MG63 (cell line): ENCODE measurements at regions not wholly inside any gene's neighbourhood (a gene's known extent, or its start where the extent isn't known, plus 50 kb on each side); places are given as distances from the start of the nearest gene placed in this dataset.

ENCODE experiments used
- DNase-seq: peaks from one replicate; pipeline ENCODE4 v3.0.0-alpha.2; 2020
- H3K27me3 ChIP-seq: fragments of 250-450 bp; sonication (Bioruptor Pico); 2 replicates; pipeline ENCODE4 v1.5.1; 2020; ENCODE audit warnings: mild to moderate bottlenecking, moderate library complexity
- H3K36me3 ChIP-seq: fragments of 250-450 bp; sonication (Bioruptor Pico); 2 replicates; pipeline ENCODE4 v1.5.1; 2020; ENCODE audit warnings: mild to moderate bottlenecking, moderate library complexity
- H3K4me3 ChIP-seq: fragments of 250-450 bp; sonication (Bioruptor Pico); 2 replicates; pipeline ENCODE4 v1.5.1; 2020; ENCODE audit warnings: mild to moderate bottlenecking, moderate library complexity
- H3K9me3 ChIP-seq: fragments of 250-450 bp; sonication (Bioruptor Pico); 2 replicates; pipeline ENCODE4 v1.5.1; 2020; ENCODE audit warnings: mild to moderate bottlenecking, moderate library complexity

DNA sequence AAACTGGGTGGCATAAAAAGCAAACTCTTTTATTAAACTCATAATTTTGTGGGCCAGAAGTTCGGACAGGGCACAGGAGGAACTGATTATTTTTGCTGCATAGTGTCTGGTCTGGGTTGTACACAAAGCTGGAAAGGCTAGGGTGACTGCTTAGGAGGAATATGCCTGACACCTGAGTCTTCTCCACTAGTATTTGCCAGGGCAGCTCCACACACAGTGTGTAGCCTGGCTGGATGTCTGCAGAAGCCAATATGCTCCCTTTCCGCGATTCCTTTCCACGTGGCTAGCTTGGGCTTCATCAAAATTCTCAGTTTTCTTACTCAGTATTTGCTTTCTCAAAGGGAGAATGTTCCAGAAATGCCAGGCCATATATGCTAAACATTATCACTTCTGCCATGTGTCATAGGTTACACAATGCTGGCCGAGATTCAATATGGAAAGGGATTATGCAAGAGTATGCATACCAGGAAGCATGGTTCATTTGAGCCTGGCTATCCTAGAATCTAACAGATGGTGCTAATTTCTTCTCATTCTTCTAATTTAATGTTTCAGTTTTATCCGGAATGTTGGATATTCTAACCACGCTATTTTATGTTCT is 142.7 kb upstream of the DOK6 start:
- Histone ChIP-seq H3K36me3 (no peaks in the 10 kb centered on the region), H3K27me3 (no peaks in the 10 kb centered on the region), H3K9me3 (0 out of 2 replicates have a peak, but pooled peaks cover 3% of the 10 kb centered on the region), H3K4me3 (no peak overlapping the region)
- peak; percentile 23 for DNase-seq

DNA sequence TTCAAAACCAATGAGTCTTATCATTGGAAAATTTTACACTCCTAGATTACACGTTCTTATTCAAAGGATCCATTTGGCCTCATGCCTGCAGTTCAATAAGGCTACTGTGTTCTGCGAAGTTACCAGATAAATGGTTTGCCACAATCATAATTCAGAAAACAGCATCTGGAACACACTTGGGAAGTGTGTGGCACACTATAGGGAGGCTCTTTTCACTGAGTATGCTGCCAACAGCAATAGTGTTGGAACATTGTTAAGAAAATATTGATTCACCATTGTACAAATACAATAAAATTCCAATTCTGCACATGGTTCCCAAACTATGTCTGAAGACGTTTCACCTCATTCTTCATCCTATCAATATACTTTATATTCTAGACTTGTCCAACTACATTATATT is 141.4 kb upstream of the DOK6 start:
- 0 out of 2 replicates have a peak, but pooled peaks cover 3% of the 10 kb centered on the region for H3K9me3 ChIP-seq
- H3K36me3 ChIP-seq = no peaks in the 10 kb centered on the region
- no peaks in the 10 kb centered on the region for H3K27me3 ChIP-seq
- no peak overlapping the region for H3K4me3 ChIP-seq
- DNase-seq = no peak

GRCh38 chr18:69261406-69261805 is 139.3 kb upstream of the DOK6 start:
- no peak for DNase-seq
- H3K4me3 ChIP-seq = no peak overlapping the region
- H3K36me3 ChIP-seq = no peaks in the 10 kb centered on the region
- no peaks in the 10 kb centered on the region for H3K27me3 ChIP-seq
- H3K9me3 ChIP-seq = 0 out of 2 replicates have a peak, but pooled peaks cover 3% of the 10 kb centered on the region

GRCh38 chr18:69265656-69266055 is 135.0 kb upstream of the DOK6 start:
- DNase-seq = no peak
- Histone ChIP-seq H3K9me3 (no peaks in the 10 kb centered on the region), H3K36me3 (no peaks in the 10 kb centered on the region), H3K27me3 (no peaks in the 10 kb centered on the region), H3K4me3 (no peak overlapping the region)

- Histone ChIP-seq H3K9me3 (no peaks in the 10 kb centered on the region), H3K27me3 (no peaks in the 10 kb centered on the region), H3K4me3 (no peak overlapping the region), H3K36me3 (no peaks in the 10 kb centered on the region)
- DNase-seq = no peak
Measured at GRCh38 chr18:69267895-69268294, 132.8 kb upstream of the DOK6 start.

DNA sequence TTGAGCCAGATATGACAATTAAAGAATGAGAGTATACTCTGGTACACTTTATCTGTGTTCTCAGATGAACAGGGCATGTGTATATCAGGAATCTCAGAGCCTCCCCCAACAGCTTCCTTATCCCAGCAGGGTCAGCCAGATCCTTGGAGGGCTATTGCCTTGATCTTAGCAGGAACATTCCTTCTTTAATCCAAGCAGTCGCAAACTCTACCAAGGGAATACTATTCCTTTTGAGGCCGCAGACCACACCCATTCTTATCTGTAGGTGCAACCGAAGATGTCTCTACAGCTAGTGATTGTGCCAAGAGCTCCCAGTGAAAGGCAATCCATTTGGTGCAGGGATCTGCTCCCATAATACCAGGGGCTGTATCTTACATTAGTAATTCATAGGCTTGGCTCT is 118.3 kb upstream of the DOK6 start:
- no peak overlapping the region for H3K4me3 ChIP-seq
- H3K36me3 ChIP-seq = no peaks in the 10 kb centered on the region
- no peak for DNase-seq
- no peaks in the 10 kb centered on the region for H3K9me3 ChIP-seq
- no peaks in the 10 kb centered on the region for H3K27me3 ChIP-seq

GRCh38 chr18:69291044-69291443 is 109.6 kb upstream of the DOK6 start:
- H3K27me3 ChIP-seq = no peaks in the 10 kb centered on the region
- DNase-seq = no peak
- H3K9me3 ChIP-seq = no peaks in the 10 kb centered on the region
- H3K4me3 ChIP-seq = no peak overlapping the region
- no peaks in the 10 kb centered on the region for H3K36me3 ChIP-seq

DNA sequence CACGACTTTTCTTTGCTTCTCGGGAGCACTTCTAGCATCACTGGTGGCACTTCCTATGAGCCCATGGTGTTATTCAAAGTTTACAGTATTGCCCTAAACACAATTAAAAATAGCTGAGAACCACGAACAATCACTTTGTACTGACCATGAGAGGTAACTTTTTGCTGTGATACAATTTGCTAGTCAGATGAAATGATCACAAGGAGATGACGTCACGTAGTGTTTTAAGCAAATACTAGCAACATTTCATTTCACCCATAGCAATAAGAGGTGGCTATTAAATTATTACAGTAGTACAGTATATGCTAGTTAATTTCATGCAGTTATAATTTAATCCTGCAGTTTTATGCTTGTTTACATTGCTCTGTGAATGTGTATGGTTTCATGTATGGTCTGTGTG is 108.9 kb upstream of the DOK6 start:
- H3K4me3 ChIP-seq = no peak overlapping the region
- no peak for DNase-seq
- H3K36me3 ChIP-seq = no peaks in the 10 kb centered on the region
- H3K27me3 ChIP-seq = no peaks in the 10 kb centered on the region
- no peaks in the 10 kb centered on the region for H3K9me3 ChIP-seq

DNA sequence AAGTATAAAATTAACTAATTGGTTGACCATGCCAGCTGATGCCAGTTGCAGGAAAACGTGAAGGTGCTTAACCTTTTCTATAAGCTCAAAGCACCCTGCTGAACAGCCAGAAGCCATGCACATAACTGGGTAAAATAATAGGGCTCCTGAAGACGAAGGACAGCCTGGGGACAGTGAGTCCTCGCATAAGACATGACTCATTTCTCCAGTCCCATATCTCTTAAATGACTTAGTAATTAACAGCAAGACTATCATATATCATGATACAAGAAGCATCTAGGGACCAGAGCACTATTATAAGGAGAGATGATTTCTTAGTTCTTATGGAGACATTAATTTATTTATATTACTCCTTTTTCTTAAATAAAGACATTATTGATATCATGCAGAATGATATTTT is 100.5 kb upstream of the DOK6 start:
- DNase-seq = no peak
- Histone ChIP-seq H3K27me3 (no peaks in the 10 kb centered on the region), H3K36me3 (no peaks in the 10 kb centered on the region), H3K9me3 (no peaks in the 10 kb centered on the region), H3K4me3 (no peak overlapping the region)

GRCh38 chr18:69308619-69309018 is 92.1 kb upstream of the DOK6 start:
- no peak overlapping the region for H3K4me3 ChIP-seq
- DNase-seq = no peak
- no peaks in the 10 kb centered on the region for H3K9me3 ChIP-seq
- no peaks in the 10 kb centered on the region for H3K36me3 ChIP-seq
- H3K27me3 ChIP-seq = no peaks in the 10 kb centered on the region

DNA sequence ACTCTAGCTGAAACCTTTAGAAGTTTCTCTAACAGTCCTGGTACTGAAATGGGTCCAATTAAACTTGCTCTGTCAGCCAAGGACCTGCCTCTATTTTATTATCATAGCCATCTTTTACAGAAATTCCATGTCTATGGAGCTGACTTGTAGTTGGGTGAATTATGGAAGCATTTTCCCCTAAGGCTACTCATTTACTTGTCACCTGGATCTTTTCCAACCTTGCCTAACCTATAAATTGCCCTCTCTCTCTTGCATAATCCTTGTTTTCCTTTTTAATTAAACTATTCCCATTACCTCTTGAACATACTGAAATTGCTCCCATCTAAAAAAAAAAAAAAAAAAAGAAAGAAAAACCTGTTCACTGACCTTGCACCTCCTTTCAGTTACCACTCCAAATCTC is 74.6 kb upstream of the DOK6 start:
- no peak for DNase-seq
- H3K27me3 ChIP-seq = no peaks in the 10 kb centered on the region
- no peaks in the 10 kb centered on the region for H3K36me3 ChIP-seq
- no peaks in the 10 kb centered on the region for H3K9me3 ChIP-seq
- H3K4me3 ChIP-seq = no peak overlapping the region

GRCh38 chr18:69328086-69328485 is 72.6 kb upstream of the DOK6 start:
- Histone ChIP-seq H3K36me3 (no peaks in the 10 kb centered on the region), H3K4me3 (no peak overlapping the region), H3K27me3 (no peaks in the 10 kb centered on the region), H3K9me3 (no peaks in the 10 kb centered on the region)
- DNase-seq = no peak

DNA sequence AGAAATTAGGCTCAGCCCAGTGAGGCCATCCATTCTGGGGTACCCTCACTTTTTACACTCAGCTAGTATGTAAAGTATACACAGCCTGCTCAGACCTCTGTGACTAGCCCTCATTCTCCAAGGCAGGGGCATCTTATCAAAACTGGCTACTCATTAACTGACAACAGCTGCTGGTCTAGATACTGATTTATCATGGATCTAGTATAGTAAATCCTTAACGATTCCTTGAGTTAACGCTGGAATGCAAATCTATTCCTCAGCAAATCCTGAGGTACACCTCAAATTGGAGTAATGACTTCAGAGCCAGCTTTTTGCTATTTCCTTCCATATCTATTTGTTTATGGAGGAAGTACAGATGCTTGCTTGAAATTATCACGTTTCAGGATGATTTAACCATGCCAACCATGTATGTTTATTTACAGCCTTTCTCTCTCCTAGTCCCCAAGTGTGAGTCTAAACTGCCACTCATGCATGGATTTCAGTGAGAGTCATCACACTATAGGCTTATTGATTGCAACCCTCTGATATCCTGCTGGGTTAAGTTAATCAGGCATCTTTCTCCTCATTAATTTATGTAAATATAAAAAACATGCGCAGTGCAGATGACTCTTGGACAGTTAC is 70.2 kb upstream of the DOK6 start:
- no peak overlapping the region for H3K4me3 ChIP-seq
- H3K36me3 ChIP-seq = no peaks in the 10 kb centered on the region
- no peaks in the 10 kb centered on the region for H3K27me3 ChIP-seq
- no peaks in the 10 kb centered on the region for H3K9me3 ChIP-seq
- DNase-seq = no peak

GRCh38 chr18:69349912-69350597 is 50.6 kb upstream of the DOK6 start:
- no peak for DNase-seq
- Histone ChIP-seq H3K9me3 (no peaks in the 10 kb centered on the region), H3K27me3 (no peaks in the 10 kb centered on the region), H3K36me3 (no peaks in the 10 kb centered on the region), H3K4me3 (no peak overlapping the region)
